ENCODE measurements at regions not wholly inside any gene's neighbourhood (a gene's known extent, or its start where the extent isn't known, plus 50 kb on each side); places are given as distances from the start of the nearest gene placed in this dataset.

- Histone ChIP-seq H3K27ac (replicated peaks in 1 of 4) (no peak overlapping the region), H3K4me3 (no peak overlapping the region), H3K9me3 (no peaks in the 10 kb centered on the region), H3K27me3 (no peaks in the 10 kb centered on the region), H3K36me3 (no peaks in the 10 kb centered on the region), H3K4me1 (peaks cover 0 to 4% (median 0%) of the 10 kb centered on the region in 4 donors)
- TF ChIP-seq POLR2A (IDR thresholded peaks at IDR 0.05; ENCODE audit: low read depth) (no peak), EP300 (IDR thresholded peaks at IDR 0.05) (no peak), POLR2AphosphoS5 (IDR thresholded peaks at IDR 0.05) (no peak)
- TF ChIP-seq, protein P1, sequence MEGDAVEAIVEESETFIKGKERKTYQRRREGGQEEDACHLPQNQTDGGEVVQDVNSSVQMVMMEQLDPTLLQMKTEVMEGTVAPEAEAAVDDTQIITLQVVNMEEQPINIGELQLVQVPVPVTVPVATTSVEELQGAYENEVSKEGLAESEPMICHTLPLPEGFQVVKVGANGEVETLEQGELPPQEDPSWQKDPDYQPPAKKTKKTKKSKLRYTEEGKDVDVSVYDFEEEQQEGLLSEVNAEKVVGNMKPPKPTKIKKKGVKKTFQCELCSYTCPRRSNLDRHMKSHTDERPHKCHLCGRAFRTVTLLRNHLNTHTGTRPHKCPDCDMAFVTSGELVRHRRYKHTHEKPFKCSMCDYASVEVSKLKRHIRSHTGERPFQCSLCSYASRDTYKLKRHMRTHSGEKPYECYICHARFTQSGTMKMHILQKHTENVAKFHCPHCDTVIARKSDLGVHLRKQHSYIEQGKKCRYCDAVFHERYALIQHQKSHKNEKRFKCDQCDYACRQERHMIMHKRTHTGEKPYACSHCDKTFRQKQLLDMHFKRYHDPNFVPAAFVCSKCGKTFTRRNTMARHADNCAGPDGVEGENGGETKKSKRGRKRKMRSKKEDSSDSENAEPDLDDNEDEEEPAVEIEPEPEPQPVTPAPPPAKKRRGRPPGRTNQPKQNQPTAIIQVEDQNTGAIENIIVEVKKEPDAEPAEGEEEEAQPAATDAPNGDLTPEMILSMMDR (IDR thresholded peaks at IDR 0.05): no peak
- 87% methylated on average over 6 of the region's 6 CpGs for WGBS
- intact Hi-C loops (cut with DNase I): no loop called here
- no peak for DNase-seq (ENCODE audit: extremely low spot score)
Measured at GRCh38 chr7:136136906-136137454, 159.8 kb upstream of the MTPN start.

GRCh38 chr7:136134503-136134902, 157.3 kb upstream of the MTPN start:
- DNase-seq (ENCODE audit: extremely low spot score): no peak
- peaks cover 0 to 4% (median 0%) of the 10 kb centered on the region in 4 donors for H3K4me1 ChIP-seq
- TF ChIP-seq POLR2AphosphoS5 (IDR thresholded peaks at IDR 0.05) (no peak), EP300 (IDR thresholded peaks at IDR 0.05) (no peak), POLR2A (IDR thresholded peaks at IDR 0.05; ENCODE audit: low read depth) (no peak)
- TF ChIP-seq, protein P1 (IDR thresholded peaks at IDR 0.05): no peak
- H3K27ac ChIP-seq (replicated peaks in 1 of 4): no peak overlapping the region
- intact Hi-C loops (cut with DNase I): no loop called here
- WGBS: 54% methylated on average over 3 of the region's 3 CpGs
- no peaks in the 10 kb centered on the region for H3K9me3 ChIP-seq
- H3K4me3 ChIP-seq: no peak overlapping the region
- no peaks in the 10 kb centered on the region for H3K36me3 ChIP-seq
- no peaks in the 10 kb centered on the region for H3K27me3 ChIP-seq

DNA sequence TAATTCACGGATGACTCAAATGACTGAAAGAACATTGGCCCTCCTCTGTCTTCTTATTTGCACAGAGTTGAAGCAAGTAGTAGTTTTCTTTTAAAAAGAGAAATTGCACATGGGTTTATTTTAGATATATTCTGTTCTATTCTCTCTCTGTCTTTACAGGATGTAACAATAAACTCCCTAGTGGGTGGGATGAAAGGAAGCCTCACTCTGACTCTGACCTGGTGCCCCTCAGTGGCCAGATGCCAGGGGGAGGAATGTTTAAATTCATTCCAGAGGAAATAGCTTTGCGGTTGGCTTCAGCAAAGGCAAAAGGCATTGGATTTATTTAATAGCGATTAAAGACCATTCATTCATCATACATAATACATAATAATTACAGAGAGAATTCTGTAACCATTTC, 156.4 kb upstream of the MTPN start:
- Histone ChIP-seq H3K4me1 (peaks cover 0 to 4% (median 0%) of the 10 kb centered on the region in 4 donors), H3K27ac (replicated peaks in 1 of 4) (no peak overlapping the region), H3K36me3 (no peaks in the 10 kb centered on the region), H3K9me3 (no peaks in the 10 kb centered on the region), H3K27me3 (no peaks in the 10 kb centered on the region), H3K4me3 (no peak overlapping the region)
- intact Hi-C loops (cut with DNase I): no loop called here
- 35% methylated on average over 3 of the region's 3 CpGs for WGBS
- TF ChIP-seq EP300 (IDR thresholded peaks at IDR 0.05): no peak
- TF ChIP-seq, protein P1 (IDR thresholded peaks at IDR 0.05): no peak
- DNase-seq (ENCODE audit: extremely low spot score): no peak

GRCh38 chr7:136131304-136131630, 154.1 kb upstream of the MTPN start:
- Histone ChIP-seq H3K36me3 (no peaks in the 10 kb centered on the region), H3K27me3 (no peaks in the 10 kb centered on the region), H3K9me3 (no peaks in the 10 kb centered on the region), H3K4me3 (no peak overlapping the region), H3K4me1 (peaks cover 0 to 4% (median 0%) of the 10 kb centered on the region in 4 donors), H3K27ac (replicated peaks in 1 of 4) (no peak overlapping the region)
- intact Hi-C loops (cut with DNase I): no loop called here
- TF ChIP-seq POLR2AphosphoS5 (IDR thresholded peaks at IDR 0.05) (no peak), EP300 (IDR thresholded peaks at IDR 0.05) (no peak), POLR2A (IDR thresholded peaks at IDR 0.05; ENCODE audit: low read depth) (no peak)
- TF ChIP-seq, protein P1 (IDR thresholded peaks at IDR 0.05): no peak
- DNase-seq (ENCODE audit: extremely low spot score): no peak
- WGBS: 83% methylated on average over 3 of the region's 3 CpGs
